Suprapubic skin (tissue), 4 donors: ENCODE measurements at regions not wholly inside any gene's neighbourhood (a gene's known extent, or its start where the extent isn't known, plus 50 kb on each side); places are given as distances from the start of the nearest gene placed in this dataset.

Experiments
- DNase-seq, 2 donors: peaks; one replicate each; pipeline ENCODE4 v3.0.0-alpha.2; 2019; ENCODE audit warnings: low spot score in 2 of 2
- H3K27ac ChIP-seq: fragments of 200-600 bp; sonication (generic); one replicate; pipeline ENCODE4 v1.5.1; 2019
- H3K27me3 ChIP-seq: fragments of 200-600 bp; sonication (generic); one replicate; pipeline ENCODE4 v1.5.1; 2019
- H3K36me3 ChIP-seq: fragments of 200-600 bp; sonication (generic); one replicate; pipeline ENCODE4 v1.5.1; 2019
- H3K4me1 ChIP-seq: fragments of 200-600 bp; sonication (generic); one replicate; pipeline ENCODE4 v1.5.1; 2019
- H3K4me3 ChIP-seq: fragments of 200-600 bp; sonication (generic); one replicate; pipeline ENCODE4 v1.5.1; 2019; ENCODE audit warnings: mild to moderate bottlenecking
- H3K9me3 ChIP-seq: fragments of 200-600 bp; sonication (generic); one replicate; pipeline ENCODE4 v1.5.1; 2019
- CTCF ChIP-seq, 2 donors: fragments of 200-600 bp in 1 of 2; fragments of 450-650 bp in 1 of 2; sonication (generic) in 1 of 2; IDR thresholded peaks; one replicate each; pipeline ENCODE4 v1.5.1; 2016 to 2019; ENCODE audit warnings: antibody characterized with exemption in 2 of 2, mild to moderate bottlenecking in 1 of 2, moderate library complexity in 1 of 2
- EP300 ChIP-seq: sonication (generic); formaldehyde crosslinking; IDR thresholded peaks from one replicate; pipeline ENCODE4 v1.6.1; 2017; ENCODE audit warnings: antibody characterized with exemption
- POLR2A ChIP-seq, 2 donors: fragments of 450-650 bp; IDR thresholded peaks; one replicate each; pipeline ENCODE4 v1.6.1; 2017; ENCODE audit warnings: antibody characterized with exemption in 2 of 2, mild to moderate bottlenecking in 2 of 2, moderate library complexity in 2 of 2
- POLR2AphosphoS5 ChIP-seq, 3 donors: sonication (generic); formaldehyde crosslinking; IDR thresholded peaks; one replicate each; pipeline ENCODE4 v1.6.1; 2017; ENCODE audit warnings: antibody characterized with exemption in 3 of 3
- WGBS: methylation state at CpG from one replicate; pipeline ENCODE4 v1.1.5; 2018; 5-methylcytosine and 5-hydroxymethylcytosine counted together

DNA sequence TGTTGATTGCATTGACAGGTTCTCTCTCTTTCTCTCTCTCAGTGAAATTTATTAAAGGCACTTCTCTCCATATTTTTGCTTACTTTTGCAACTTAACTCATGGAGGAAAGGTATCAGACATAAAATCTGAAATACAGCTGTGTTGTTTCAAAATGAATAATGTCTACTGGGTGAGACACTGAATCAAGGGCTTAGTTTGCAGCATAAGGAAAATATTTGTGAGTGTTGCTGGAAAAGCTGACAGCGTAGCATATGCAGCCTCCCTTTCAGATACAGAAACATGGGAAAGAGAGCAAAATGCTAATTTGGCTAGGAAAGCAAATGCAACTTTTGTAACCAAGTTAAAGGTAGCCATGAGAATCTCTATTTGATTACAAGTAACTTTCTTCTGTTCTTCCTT lies 81.5 kb upstream of the COL3A1 start:
- H3K27me3 ChIP-seq, result no peaks in the 10 kb centered on the region
- WGBS, result 35% methylated on average over 1 of the region's 1 CpG
- TF ChIP-seq POLR2AphosphoS5 (IDR thresholded peaks at IDR 0.05), result no peak
- no peak for TF ChIP-seq POLR2A (IDR thresholded peaks at IDR 0.05)
- TF ChIP-seq CTCF (IDR thresholded peaks at IDR 0.05), result no peak
- no peak for TF ChIP-seq EP300
- H3K4me3 ChIP-seq, result no peak overlapping the region
- H3K27ac ChIP-seq, result no peak overlapping the region
- H3K4me1 ChIP-seq, result no peaks in the 10 kb centered on the region
- no peak for DNase-seq
- H3K9me3 ChIP-seq, result no peaks in the 10 kb centered on the region
- no peaks in the 10 kb centered on the region for H3K36me3 ChIP-seq

DNA sequence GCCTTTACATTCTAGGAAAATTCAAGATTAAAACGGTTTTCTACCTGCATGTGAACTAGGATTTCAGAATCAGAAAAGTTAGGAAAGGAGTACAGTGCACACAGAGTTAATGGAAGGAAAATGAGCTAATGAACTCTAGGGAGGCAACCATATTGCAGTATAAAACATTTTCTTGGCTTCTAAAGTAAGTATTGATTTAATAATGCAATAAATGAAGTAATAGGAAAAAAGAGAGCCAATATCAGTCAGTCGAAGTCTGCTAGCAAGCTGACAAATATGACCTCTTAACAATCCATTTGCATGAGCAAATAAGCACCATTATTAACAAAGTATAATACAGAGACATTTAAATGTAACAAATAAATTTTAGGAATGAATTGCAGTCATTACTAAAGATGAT lies 80.2 kb upstream of the COL3A1 start:
- no peaks in the 10 kb centered on the region for H3K4me1 ChIP-seq
- H3K4me3 ChIP-seq, result no peak overlapping the region
- H3K36me3 ChIP-seq, result no peaks in the 10 kb centered on the region
- H3K27me3 ChIP-seq, result no peaks in the 10 kb centered on the region
- TF ChIP-seq POLR2AphosphoS5 (IDR thresholded peaks at IDR 0.05), result no peak
- no peak for TF ChIP-seq CTCF (IDR thresholded peaks at IDR 0.05)
- no peak for TF ChIP-seq POLR2A (IDR thresholded peaks at IDR 0.05)
- no peak for TF ChIP-seq EP300
- peak overlapping the region; percentile 34 for H3K27ac ChIP-seq
- 32% methylated on average over 2 of the region's 2 CpGs for WGBS
- DNase-seq, result no peak
- H3K9me3 ChIP-seq, result no peaks in the 10 kb centered on the region

- no peaks in the 10 kb centered on the region for H3K4me1 ChIP-seq
- H3K27me3 ChIP-seq, result no peaks in the 10 kb centered on the region
- no peaks in the 10 kb centered on the region for H3K9me3 ChIP-seq
- TF ChIP-seq EP300 (no peak), POLR2A (IDR thresholded peaks at IDR 0.05) (no peak), POLR2AphosphoS5 (IDR thresholded peaks at IDR 0.05) (no peak), CTCF (IDR thresholded peaks at IDR 0.05) (no peak)
- no peaks in the 10 kb centered on the region for H3K36me3 ChIP-seq
- no peak overlapping the region for H3K4me3 ChIP-seq
- no peak for DNase-seq
- H3K27ac ChIP-seq, result peak overlapping the region; percentile 50
Observed at GRCh38 chr2:188894979-188895378, 79.2 kb upstream of the COL3A1 start.

GRCh38 chr2:188897096-188897495 lies 77.1 kb upstream of the COL3A1 start:
- Histone ChIP-seq H3K27me3 (no peaks in the 10 kb centered on the region), H3K36me3 (no peaks in the 10 kb centered on the region), H3K4me1 (no peaks in the 10 kb centered on the region), H3K27ac (peak overlapping the region; percentile 81), H3K9me3 (no peaks in the 10 kb centered on the region), H3K4me3 (no peak overlapping the region)
- WGBS, result 58% methylated on average over 3 of the region's 3 CpGs
- DNase-seq, result no peak
- TF ChIP-seq EP300 (no peak), POLR2A (IDR thresholded peaks at IDR 0.05) (no peak), CTCF (IDR thresholded peaks at IDR 0.05) (no peak)

GRCh38 chr2:188898261-188898660 lies 75.9 kb upstream of the COL3A1 start:
- Histone ChIP-seq H3K36me3 (no peaks in the 10 kb centered on the region), H3K27me3 (no peaks in the 10 kb centered on the region), H3K27ac (peak overlapping the region; percentile 81), H3K4me3 (no peak overlapping the region), H3K9me3 (no peaks in the 10 kb centered on the region), H3K4me1 (no peaks in the 10 kb centered on the region)
- TF ChIP-seq POLR2AphosphoS5 (IDR thresholded peaks at IDR 0.05) (no peak), POLR2A (IDR thresholded peaks at IDR 0.05) (no peak)
- 63% methylated on average over 4 of the region's 4 CpGs for WGBS
- no peak for DNase-seq

DNA sequence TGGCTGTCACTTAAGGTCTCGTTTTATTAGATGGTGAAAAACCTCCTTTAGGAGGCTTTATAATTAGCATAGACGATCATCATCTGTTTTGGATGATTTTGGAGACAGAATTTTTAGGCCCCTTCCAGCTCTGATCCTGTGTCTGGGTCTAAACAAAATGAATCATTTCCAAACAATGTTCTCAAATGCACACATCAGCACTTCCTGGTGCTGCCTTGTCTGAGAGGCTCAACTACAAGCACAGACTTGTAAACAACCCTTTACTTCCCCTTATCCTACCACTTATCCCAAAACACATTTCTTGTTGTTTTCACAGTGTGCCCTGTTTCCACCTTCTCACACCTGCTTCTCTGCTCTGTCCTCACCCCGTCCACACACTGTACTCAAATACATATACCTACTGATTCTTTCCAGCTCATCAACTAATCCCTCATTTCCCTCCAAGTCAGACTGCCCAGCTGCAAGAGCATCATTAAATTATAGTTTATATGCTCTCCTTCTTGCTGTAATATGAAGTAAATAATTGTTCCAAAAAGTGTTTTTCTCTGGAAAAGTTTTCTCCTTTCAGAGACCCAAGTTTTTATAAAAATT lies 71.2 kb upstream of the COL3A1 start:
- 37% methylated on average over 3 of the region's 3 CpGs for WGBS
- H3K27ac ChIP-seq, result no peak overlapping the region
- no peaks in the 10 kb centered on the region for H3K27me3 ChIP-seq
- DNase-seq, result no peak
- H3K36me3 ChIP-seq, result no peaks in the 10 kb centered on the region
- no peaks in the 10 kb centered on the region for H3K9me3 ChIP-seq
- H3K4me1 ChIP-seq, result no peaks in the 10 kb centered on the region
- no peak for TF ChIP-seq POLR2A (IDR thresholded peaks at IDR 0.05)
- no peak for TF ChIP-seq CTCF (IDR thresholded peaks at IDR 0.05)
- TF ChIP-seq EP300, result no peak
- TF ChIP-seq POLR2AphosphoS5 (IDR thresholded peaks at IDR 0.05), result no peak
- no peak overlapping the region for H3K4me3 ChIP-seq
